H1 (cell line): ENCODE measurements at regions not wholly inside any gene's neighbourhood (a gene's known extent, or its start where the extent isn't known, plus 50 kb on each side); places are given as distances from the start of the nearest gene placed in this dataset.

ENCODE experiments used
- CBX8 ChIP-seq: fragments of 300-800, 300-1000 bp; sonication (generic); IDR thresholded peaks from 2 replicates; pipeline ENCODE4 v1.7.1; 2016; ENCODE audit warnings: low read depth, low read length, borderline replicate concordance
- CHD2 ChIP-seq: IDR thresholded peaks from 2 replicates; pipeline ENCODE4 v1.6.1; 2012; ENCODE audit warnings: low read length, improper control_type of control experiment
- CTCF ChIP-seq, 3 experiments: IDR thresholded peaks; 1 replicate in 2 of 3; 2 replicates in 1 of 3; pipeline versions ENCODE4 v1.5.1 to v1.6.1; 2011; ENCODE audit warnings: low read length in 3 of 3, mild to moderate bottlenecking in 3 of 3, inconsistent platforms in 2 of 3, low read depth in 1 of 3, moderate library complexity in 1 of 3; ENCODE audit not compliant: insufficient read depth in 1 of 3; ENCODE audit errors: control extremely low read depth in 1 of 3
- EZH2 ChIP-seq: fragments of 200-600 bp; sonication (generic); IDR thresholded peaks from 2 replicates; pipeline ENCODE4 v1.7.1; 2012; ENCODE audit warnings: low read depth, mild to moderate bottlenecking, moderate library complexity, low read length, inconsistent platforms; ENCODE audit not compliant: severe bottlenecking
- MAFK ChIP-seq: IDR thresholded peaks from 2 replicates; pipeline ENCODE4 v1.6.1; 2012; ENCODE audit warnings: low read depth, mild to moderate bottlenecking, improper control_type of control experiment, low read length
- POLR2A ChIP-seq, 2 experiments: IDR thresholded peaks; 1 replicate in 1 of 2; 2 replicates in 1 of 2; pipeline ENCODE4 v1.6.1; 2011; ENCODE audit warnings: low read depth in 2 of 2, low read length in 2 of 2, mild to moderate bottlenecking in 2 of 2; ENCODE audit errors: control extremely low read depth in 1 of 2
- POLR2AphosphoS5 ChIP-seq: IDR thresholded peaks from 2 replicates; pipeline ENCODE4 v1.6.1; 2011; ENCODE audit warnings: low read depth, low read length
- POU5F1 ChIP-seq: IDR thresholded peaks from 2 replicates; pipeline ENCODE4 v1.6.1; 2011; ENCODE audit warnings: low read depth, mild to moderate bottlenecking, low read length, moderate library complexity
- RAD21 ChIP-seq, 2 experiments: IDR thresholded peaks in 1 of 2; conservative IDR thresholded peaks in 1 of 2; 2 replicates each; pipeline ENCODE4 v1.6.1; 2011; ENCODE audit warnings: low read depth in 2 of 2, low read length in 2 of 2, improper control_type of control experiment in 1 of 2, inconsistent platforms in 1 of 2, mild to moderate bottlenecking in 1 of 2, moderate library complexity in 1 of 2
- RFX5 ChIP-seq: IDR thresholded peaks from 2 replicates; pipeline ENCODE4 v1.6.1; 2011; ENCODE audit warnings: low read depth, low read length, improper control_type of control experiment, borderline replicate concordance
- TAF1 ChIP-seq: IDR thresholded peaks from 2 replicates; pipeline ENCODE4 v1.6.1; 2011; ENCODE audit warnings: mild to moderate bottlenecking, low read depth, low read length
- USF2 ChIP-seq: IDR thresholded peaks from 2 replicates; pipeline ENCODE4 v1.6.1; 2011; ENCODE audit warnings: low read length, improper control_type of control experiment
- TF ChIP-seq, protein P1 (sequence below): IDR thresholded peaks from 2 replicates; pipeline ENCODE4 v1.6.1; 2012; ENCODE audit warnings: inconsistent platforms

- TF ChIP-seq POLR2AphosphoS5 (no peak), RFX5 (no peak), CTCF (IDR thresholded peaks at IDR 0.05; ENCODE audit: control extremely low read depth in 1 of 3, insufficient read depth in 1 of 3, low read depth in 1 of 3, low read length in 3 of 3) (no peak), USF2 (no peak), RAD21 (IDR thresholded peaks at IDR 0.05 in 1 of 2, conservative IDR thresholded peaks at IDR 0.05 in 1 of 2; ENCODE audit: low read depth in 2 of 2, low read length in 2 of 2) (no peak), TAF1 (no peak), CBX8 (no peak), CHD2 (no peak), EZH2 (no peak), POU5F1 (no peak), MAFK (no peak), POLR2A (IDR thresholded peaks at IDR 0.05; ENCODE audit: control extremely low read depth in 1 of 2, low read depth in 2 of 2, low read length in 2 of 2) (no peak)
- TF ChIP-seq, protein P1, sequence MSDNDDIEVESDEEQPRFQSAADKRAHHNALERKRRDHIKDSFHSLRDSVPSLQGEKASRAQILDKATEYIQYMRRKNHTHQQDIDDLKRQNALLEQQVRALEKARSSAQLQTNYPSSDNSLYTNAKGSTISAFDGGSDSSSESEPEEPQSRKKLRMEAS, result no peak
Observed at GRCh38 chr2:181177376-181177775, 197.0 kb downstream of the UBE2E3 start.
